Fibroblast of peridontal ligament (primary cell): ENCODE measurements at regions not wholly inside any gene's neighbourhood (a gene's known extent, or its start where the extent isn't known, plus 50 kb on each side); places are given as distances from the start of the nearest gene placed in this dataset.

Experiments used
- DNase-seq: peaks from one replicate; pipeline ENCODE4 v3.0.0-alpha.2; 2010; ENCODE audit errors: extremely low read depth

GRCh38 chrX:139290310-139290709 is 240.2 kb upstream of the F9 start:
- no peak for DNase-seq

DNA sequence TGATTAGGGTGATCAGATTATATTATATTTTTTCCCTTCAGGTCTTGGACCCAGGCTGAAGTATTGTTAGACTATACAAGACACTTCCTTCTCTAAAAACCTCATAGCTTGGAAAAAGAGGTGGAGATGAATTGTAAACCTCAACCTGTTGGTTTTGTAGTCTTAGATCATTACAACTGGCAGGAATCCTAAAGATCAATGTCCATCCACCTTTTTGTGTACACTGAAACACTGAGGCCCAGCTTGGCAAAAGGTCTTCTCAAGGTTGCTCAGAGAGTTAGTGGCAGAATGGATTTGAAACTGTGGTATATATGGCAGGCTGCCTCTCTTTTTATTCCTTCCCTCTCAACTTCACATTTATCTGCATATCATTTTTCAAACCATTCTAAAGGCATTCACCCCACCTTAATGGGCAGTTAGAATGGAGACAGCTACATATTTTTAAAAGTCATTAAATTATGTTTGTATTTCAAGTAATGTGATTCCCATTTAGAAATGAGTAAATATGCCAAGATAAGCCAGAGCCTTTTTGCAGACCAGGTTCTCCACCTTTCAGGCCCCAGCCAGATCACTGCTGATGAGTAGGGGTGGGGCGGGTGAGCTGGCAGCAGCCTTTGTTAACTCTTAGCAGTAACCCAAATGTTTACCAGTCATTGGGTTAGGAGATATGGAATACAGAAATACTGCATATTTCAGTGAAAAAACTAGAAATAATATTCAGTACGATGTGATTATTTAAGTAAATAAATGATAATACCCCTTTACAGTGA is 243.2 kb upstream of the F9 start:
- no peak for DNase-seq

DNA sequence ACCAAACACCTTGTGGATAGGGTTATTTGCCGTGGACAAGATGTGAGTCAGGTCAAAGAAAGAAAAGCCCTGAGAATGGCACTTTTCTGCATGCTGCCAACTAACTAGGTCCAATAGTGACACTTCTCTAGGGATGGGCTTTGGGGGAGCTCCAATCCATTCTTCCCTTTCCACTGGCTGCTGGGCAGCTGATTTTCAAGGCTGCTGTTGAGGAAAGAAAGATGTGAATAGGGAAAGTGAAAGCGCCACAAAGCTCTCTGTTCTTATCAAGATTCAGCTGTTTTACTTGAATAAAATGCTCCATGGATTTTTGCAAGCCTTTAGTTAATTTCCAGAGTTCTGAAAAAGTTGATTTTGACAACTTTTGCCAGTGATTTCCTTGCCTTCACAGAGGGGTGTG is 244.2 kb upstream of the F9 start:
- DNase-seq = no peak

DNA sequence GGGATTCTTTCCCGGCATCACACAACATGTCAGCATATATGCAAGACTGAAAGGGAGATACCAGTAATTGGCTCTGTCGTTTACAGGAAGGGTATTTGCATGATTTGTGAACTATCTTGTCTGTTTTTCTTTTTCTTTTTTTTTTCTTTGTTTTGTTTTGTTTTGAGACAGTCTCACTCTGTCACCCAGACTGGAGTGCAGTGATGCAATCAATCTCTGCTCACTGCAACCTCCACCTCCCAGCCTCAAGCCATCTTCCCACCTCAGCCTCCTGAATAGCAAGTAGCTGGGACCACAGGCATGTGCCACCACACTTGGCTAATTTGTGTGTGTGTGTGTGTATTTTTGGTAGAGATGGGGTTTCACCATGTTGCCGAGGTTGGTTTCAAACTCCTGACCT is 262.7 kb upstream of the F9 start:
- no peak for DNase-seq

DNA sequence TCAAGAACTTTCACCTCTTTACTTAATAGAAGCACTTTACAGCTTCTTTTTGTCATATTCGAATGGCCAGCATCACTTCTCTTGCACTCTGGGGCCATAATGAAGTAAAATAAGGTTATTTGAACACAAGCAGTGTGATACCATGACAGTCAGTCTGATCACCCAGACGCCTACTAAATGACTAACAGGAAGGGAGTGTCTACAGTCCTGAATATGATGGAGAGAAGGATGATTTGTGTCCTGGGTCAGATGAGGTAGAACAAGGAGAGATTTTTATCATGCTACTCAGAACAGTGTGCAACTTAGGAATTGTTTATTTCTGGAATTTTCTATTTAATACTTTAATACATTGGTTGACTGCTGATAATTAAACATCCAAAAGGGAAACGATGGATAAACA is 284.2 kb upstream of the F9 start:
- no peak for DNase-seq

DNA sequence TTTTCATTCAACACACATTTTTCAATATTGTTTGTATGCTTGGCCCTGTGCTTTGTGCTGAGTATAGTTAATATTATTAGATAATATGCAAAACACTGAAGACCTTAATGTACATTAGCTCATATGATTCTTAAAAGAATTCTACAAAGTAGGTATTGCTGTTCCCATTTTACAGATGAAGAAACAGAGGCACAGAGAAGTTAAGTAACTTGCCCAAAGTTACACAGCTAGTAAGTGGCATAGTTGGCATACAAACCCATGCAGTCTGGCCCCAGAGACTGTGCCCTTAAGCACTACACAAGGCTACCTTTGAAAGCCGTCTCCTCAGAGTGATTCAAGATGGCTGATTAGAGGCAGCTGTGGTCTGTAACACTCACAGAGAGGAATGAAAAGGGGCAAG is 293.4 kb upstream of the F9 start:
- no peak for DNase-seq

DNA sequence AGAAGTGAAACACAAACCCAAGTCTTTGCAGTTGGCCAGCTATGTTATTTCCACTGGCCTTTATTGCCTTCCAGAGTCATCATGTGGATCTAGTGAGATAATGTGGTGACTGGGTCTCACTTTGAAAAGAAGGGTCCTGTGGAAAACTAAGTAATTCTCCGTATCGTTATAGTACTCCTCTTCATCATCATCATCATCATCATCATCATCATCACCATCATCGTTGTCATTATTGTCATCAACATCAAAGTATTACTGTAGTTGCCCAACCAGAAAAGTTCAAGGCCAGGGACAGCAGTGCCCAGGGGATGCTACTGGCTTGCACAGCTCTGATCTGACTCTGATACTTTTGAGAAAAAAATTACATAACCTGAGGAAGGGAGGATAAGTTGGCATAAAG is 295.6 kb upstream of the F9 start:
- DNase-seq = no peak

GRCh38 chrX:139224953-139225665 is 305.4 kb upstream of the F9 start:
- no peak for DNase-seq

GRCh38 chrX:139222511-139223200 is 307.9 kb upstream of the F9 start:
- no peak for DNase-seq

- DNase-seq = no peak
These were observed 317.3 kb upstream of the F9 start for GRCh38 chrX:139213241-139213709.

- DNase-seq = no peak
These were observed 318.9 kb upstream of the F9 start for GRCh38 chrX:139211568-139212182.

- DNase-seq = no peak
These were observed 321.2 kb upstream of the F9 start for GRCh38 chrX:139209342-139209741.

GRCh38 chrX:139207655-139208054 is 322.9 kb upstream of the F9 start:
- no peak for DNase-seq

GRCh38 chrX:139206914-139207313 is 323.6 kb upstream of the F9 start:
- no peak for DNase-seq

DNA sequence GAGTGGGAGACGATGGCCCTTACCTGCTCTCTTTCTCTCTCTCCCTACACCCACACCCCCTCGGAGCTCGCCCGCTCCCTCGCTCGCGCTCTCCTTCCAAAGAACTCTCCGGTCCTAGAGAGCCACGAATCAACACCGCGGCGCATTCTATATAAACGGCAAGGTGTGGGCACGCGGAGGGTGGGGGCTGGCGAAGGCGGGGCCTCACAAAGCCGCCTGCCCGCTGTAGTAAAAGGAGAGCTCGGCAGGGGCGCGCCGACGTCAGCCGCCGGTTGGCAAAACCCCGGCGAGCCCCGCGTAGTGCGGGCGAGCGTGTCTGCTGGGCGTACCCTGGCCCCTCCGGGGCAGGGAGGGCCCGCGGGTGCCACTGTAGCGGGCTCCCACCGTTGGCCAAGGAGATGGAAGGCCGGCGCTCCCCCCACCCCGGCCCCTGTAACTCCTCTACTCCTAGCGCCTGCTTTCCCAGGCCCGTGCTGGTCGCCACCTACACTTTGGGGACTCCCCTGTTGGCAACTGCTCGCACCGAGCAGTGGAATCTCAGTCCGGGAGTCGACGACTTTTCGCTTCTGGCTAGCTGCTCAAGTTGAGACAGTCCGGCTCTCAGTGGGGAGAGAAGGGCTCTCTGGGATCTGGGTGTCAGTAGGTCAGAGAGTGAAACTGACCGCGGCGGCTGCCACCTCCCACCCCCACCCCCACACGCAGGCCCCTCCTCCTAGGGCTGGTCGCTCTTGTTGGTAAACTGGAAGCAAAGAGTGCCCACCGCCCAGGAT is 325.5 kb upstream of the F9 start:
- DNase-seq = no peak

DNA sequence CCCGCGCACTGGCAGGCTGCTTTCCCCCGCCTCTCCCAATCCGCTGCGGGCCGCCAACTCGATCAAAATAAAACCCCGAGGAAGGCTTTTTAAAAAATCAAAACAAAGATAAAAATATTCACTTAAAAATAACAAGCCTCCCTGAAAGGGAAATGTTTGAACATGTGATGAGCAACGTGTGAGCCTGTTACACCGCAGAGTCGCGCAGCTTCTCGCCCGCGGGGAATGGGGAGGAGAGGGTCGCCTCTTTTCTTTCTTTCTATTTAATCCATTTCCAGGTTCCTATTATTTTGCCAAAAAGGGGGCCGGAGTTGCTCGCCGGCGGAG is 326.0 kb upstream of the F9 start:
- no peak for DNase-seq

DNA sequence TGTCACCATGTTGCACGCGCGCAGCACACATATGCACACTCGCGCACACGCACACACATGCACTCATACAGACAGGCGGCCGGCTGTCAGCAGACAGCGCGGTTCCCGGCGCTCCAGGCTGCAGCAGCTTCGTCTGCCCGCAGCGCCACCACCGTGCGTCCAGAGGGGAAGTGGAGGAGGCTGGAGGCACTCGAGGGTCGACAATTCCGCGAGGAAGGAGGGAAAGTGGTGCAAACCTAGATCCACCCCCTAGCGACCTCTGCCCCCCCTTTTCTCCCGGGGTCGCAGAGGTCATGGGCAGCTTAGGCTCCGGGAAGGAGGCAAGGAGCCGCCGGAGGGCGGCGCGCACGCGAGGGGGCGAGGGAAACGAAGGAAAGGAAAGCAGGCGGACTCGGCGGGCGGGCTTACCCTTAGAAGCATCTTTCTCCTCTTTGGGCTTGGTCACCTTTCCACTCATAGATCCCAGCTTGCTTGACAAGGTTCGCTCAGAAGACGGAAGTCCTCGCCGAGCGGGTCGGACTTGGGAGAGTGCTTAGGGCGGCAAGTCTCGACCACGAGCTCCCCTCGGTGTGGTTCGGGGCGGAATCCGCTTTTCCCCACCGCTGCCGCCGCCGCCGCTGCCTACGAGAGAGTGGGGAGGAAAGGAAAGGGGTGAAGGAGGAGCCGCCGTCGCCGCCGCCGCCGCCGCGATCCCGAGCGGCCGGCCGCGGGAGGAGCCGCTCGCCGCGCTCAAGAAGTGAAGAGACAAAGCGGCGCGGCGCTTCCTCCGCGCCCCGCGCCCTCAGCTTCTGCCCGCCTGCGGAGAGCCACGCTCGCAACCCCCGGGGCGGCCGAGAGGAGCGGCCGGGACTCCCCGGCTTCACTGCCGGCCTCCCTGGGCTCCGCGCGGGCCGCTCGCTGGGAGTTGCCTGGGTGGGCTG is 326.6 kb upstream of the F9 start:
- no peak for DNase-seq

GRCh38 chrX:139202742-139203420 is 327.7 kb upstream of the F9 start:
- no peak for DNase-seq

DNA sequence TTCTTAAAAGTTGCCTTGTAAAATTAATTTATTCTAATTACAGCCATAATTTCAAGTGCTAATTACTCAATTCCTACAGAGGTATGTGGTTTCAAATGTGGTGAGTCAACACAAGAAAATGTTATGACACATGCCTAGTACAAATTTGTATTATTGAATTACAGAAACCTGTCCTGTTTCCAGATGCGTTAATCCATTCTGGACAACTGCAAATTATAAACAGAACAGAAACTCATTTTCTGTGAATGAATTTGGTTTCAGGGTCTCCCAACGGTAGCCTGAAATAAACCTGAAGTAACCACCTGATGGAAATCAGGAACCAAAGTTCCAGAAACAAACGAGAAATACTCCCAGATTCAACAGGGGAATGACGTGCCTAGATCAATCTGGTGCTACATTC is 328.6 kb upstream of the F9 start:
- DNase-seq = no peak

- peak; percentile 1 for DNase-seq
These were observed 329.7 kb upstream of the F9 start for GRCh38 chrX:139200793-139201192.
